ENCODE measurements at regions not wholly inside any gene's neighbourhood (a gene's known extent, or its start where the extent isn't known, plus 50 kb on each side); places are given as distances from the start of the nearest gene placed in this dataset.

DNA sequence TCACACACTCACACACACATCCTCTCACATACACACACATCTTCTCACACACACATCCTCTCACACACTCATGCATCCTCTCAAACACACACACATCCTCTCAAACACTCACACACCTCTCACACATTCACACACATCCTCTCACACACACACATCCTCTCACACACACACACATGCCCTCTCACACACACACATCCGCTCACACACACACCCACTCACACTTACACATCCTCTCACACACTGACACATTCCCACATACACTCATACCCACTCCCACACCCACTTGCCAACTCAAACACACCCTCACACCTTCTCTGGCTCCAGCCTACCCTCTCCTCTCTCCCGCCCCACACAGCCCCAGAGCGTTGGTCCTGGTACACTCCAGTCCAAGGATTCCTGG is 127.9 kb upstream of the SLC30A5 start:
- Histone ChIP-seq H3K27ac (peak overlapping the region in 1 of 8 donors; percentile 31), H3K4me1 (peaks cover 0 to 5% (median 0%) of the 10 kb centered on the region in 6 donors), H3K4me3 (no peak overlapping the region), H3K27me3 (replicated peaks in 1 of 7) (peaks cover 0 to 6% (median 0%) of the 10 kb centered on the region in 7 donors), H3K9me3 (no peaks in the 10 kb centered on the region), H3K36me3 (no peaks in the 10 kb centered on the region)
- intact Hi-C loops (cut with DNase I; ENCODE audit: low total_unique reads): no loop called here
- 61 to 91% (median 85%) methylated on average over 3 of the region's 3 CpGs for WGBS, 5 donors
- no peak for DNase-seq
- TF ChIP-seq, protein P1, sequence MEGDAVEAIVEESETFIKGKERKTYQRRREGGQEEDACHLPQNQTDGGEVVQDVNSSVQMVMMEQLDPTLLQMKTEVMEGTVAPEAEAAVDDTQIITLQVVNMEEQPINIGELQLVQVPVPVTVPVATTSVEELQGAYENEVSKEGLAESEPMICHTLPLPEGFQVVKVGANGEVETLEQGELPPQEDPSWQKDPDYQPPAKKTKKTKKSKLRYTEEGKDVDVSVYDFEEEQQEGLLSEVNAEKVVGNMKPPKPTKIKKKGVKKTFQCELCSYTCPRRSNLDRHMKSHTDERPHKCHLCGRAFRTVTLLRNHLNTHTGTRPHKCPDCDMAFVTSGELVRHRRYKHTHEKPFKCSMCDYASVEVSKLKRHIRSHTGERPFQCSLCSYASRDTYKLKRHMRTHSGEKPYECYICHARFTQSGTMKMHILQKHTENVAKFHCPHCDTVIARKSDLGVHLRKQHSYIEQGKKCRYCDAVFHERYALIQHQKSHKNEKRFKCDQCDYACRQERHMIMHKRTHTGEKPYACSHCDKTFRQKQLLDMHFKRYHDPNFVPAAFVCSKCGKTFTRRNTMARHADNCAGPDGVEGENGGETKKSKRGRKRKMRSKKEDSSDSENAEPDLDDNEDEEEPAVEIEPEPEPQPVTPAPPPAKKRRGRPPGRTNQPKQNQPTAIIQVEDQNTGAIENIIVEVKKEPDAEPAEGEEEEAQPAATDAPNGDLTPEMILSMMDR (IDR thresholded peaks at IDR 0.05 in 8 of 11, conservative IDR thresholded peaks at IDR 0.05 in 3 of 11): no peak
- TF ChIP-seq POLR2AphosphoS5 (IDR thresholded peaks at IDR 0.05) (no peak), POLR2A (IDR thresholded peaks at IDR 0.05) (no peak)

DNA sequence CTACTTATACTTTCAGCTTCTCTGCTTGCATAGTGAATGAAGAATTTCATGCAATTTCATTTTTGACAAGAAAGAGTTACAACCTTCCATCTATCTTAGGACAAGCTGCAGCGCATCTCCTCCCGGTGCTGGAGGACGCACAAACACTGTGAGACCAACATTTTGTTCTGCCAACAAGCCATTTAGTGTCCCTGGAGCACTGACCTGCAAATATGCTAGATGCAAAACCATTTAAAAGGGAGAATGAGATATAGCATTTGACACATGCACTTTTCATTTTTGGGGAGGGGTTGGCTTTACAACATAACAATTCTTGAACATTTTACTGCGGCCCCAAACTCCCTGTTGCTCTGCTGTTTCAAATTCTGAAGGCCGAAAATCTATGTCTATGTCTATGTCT is 127.2 kb upstream of the SLC30A5 start:
- WGBS, 5 donors: 90 to 96% (median 95%) methylated on average over 5 of the region's 5 CpGs
- intact Hi-C loops (cut with DNase I; ENCODE audit: low total_unique reads): no loop called here
- TF ChIP-seq POLR2A (IDR thresholded peaks at IDR 0.05): no peak
- TF ChIP-seq, protein P1 (IDR thresholded peaks at IDR 0.05 in 8 of 11, conservative IDR thresholded peaks at IDR 0.05 in 3 of 11): no peak
- no peak for TF ChIP-seq POLR2AphosphoS5 (IDR thresholded peaks at IDR 0.05)

DNA sequence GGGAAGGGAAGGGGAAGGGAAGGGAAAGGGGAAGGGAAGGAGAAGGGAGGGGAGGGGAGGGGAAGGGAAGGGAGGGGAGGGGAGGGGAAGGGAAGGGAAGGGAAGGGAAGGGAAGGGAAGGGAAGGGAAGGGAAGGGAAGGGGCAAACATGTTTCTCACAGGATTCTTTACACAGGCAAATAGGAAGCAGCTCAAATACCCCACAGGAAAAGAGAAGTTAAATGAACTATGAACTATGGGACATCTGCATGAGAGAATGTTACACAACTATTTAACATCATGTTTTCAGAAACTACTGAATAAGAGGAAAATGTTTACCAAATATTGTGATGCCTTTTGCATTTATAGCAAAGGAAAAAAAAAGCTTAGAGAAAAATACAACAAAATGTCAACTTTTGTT is 125.4 kb upstream of the SLC30A5 start:
- no peak for DNase-seq
- no peak overlapping the region for H3K4me3 ChIP-seq
- no peaks in the 10 kb centered on the region for H3K4me1 ChIP-seq
- intact Hi-C loops (cut with DNase I; ENCODE audit: low total_unique reads): no loop called here
- no peak overlapping the region for H3K27ac ChIP-seq
- TF ChIP-seq POLR2AphosphoS5 (IDR thresholded peaks at IDR 0.05) (no peak), POLR2A (IDR thresholded peaks at IDR 0.05) (no peak)
- TF ChIP-seq, protein P1 (IDR thresholded peaks at IDR 0.05 in 8 of 11, conservative IDR thresholded peaks at IDR 0.05 in 3 of 11): no peak
- H3K36me3 ChIP-seq: no peaks in the 10 kb centered on the region
- H3K27me3 ChIP-seq (replicated peaks in 1 of 7): peaks cover 0 to 22% (median 0%) of the 10 kb centered on the region in 7 donors
- peaks cover 0 to 3% (median 0%) of the 10 kb centered on the region in 8 donors for H3K9me3 ChIP-seq

More for the DNA sequence above, 127.2 kb upstream of the SLC30A5 start:
- Histone ChIP-seq H3K36me3 (no peaks in the 10 kb centered on the region), H3K27ac (no peak overlapping the region), H3K4me3 (no peak overlapping the region), H3K27me3 (replicated peaks in 1 of 7) (peaks cover 0 to 9% (median 0%) of the 10 kb centered on the region in 7 donors), H3K4me1 (peaks cover 0 to 5% (median 0%) of the 10 kb centered on the region in 6 donors), H3K9me3 (no peaks in the 10 kb centered on the region)
- DNase-seq: no peak

DNA sequence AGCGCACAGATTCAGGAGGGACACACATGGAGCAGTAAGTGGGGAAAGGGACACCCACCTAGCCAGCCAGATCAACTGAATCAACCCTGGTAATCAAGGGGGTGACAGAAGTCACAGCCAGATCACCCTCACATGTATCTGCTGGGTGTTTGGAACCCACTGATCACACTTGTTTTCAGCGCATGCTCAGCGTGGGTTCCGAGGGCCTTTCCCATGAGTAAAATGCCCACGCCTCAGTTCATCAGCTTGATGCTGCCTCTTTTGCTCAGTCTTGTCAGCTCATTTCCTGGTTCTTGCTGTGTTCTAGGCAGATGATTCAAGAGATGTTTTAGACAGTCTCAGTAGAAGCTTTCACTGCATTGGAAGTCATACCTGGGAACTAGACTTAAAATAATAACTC is 123.2 kb upstream of the SLC30A5 start:
- H3K4me3 ChIP-seq: no peak overlapping the region
- no peak for DNase-seq
- H3K4me1 ChIP-seq: no peaks in the 10 kb centered on the region
- H3K27me3 ChIP-seq (replicated peaks in 1 of 7): peaks cover 0 to 22% (median 0%) of the 10 kb centered on the region in 7 donors
- no peaks in the 10 kb centered on the region for H3K36me3 ChIP-seq
- peaks cover 0 to 17% (median 8%) of the 10 kb centered on the region in 8 donors for H3K9me3 ChIP-seq
- intact Hi-C loops (cut with DNase I; ENCODE audit: low total_unique reads): no loop called here
- no peak overlapping the region for H3K27ac ChIP-seq
- TF ChIP-seq, protein P1 (IDR thresholded peaks at IDR 0.05 in 8 of 11, conservative IDR thresholded peaks at IDR 0.05 in 3 of 11): no peak
- no peak for TF ChIP-seq POLR2AphosphoS5 (IDR thresholded peaks at IDR 0.05)
- no peak for TF ChIP-seq POLR2A (IDR thresholded peaks at IDR 0.05)
- WGBS, 5 donors: 82 to 98% (median 93%) methylated on average over 5 of the region's 5 CpGs
